C4-2B (cell line): ENCODE measurements at regions not wholly inside any gene's neighbourhood (a gene's known extent, or its start where the extent isn't known, plus 50 kb on each side); places are given as distances from the start of the nearest gene placed in this dataset.
A peak's percentile ranks its signal among the peaks of the same experiment; 100 is the strongest.

Experiments used
- H3K27ac ChIP-seq: fragments of 450-650 bp; 2 replicates; pipeline ENCODE4 v1.5.1; 2017
- ZFX ChIP-seq: fragments of 450-650 bp; IDR thresholded peaks from 2 replicates; pipeline ENCODE4 v1.6.1; 2017
- TF ChIP-seq, protein P1 (sequence below): fragments of 450-650 bp; conservative IDR thresholded peaks from 2 replicates; pipeline ENCODE4 v1.5.1; 2017; ENCODE audit warnings: mild to moderate bottlenecking

DNA sequence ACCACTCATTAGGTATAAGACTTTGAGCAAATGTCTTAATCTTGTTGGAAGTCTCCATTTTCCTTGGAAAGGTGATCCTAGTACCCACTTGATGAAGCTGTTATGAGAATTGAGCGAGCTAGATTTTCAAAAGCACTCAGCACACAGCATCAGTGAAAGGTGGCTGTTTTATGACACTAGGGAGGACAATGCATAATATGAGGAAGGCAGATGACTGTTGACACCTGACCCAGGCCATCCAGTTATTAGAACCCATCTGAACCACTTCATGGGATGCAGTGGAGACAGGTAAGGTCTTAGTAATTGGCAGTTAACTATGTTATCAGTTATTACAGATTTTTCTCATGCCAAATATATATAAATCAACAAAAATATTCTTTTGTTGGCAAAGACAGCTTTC, 369.9 kb upstream of the PDE3A start:
- TF ChIP-seq, protein P1, sequence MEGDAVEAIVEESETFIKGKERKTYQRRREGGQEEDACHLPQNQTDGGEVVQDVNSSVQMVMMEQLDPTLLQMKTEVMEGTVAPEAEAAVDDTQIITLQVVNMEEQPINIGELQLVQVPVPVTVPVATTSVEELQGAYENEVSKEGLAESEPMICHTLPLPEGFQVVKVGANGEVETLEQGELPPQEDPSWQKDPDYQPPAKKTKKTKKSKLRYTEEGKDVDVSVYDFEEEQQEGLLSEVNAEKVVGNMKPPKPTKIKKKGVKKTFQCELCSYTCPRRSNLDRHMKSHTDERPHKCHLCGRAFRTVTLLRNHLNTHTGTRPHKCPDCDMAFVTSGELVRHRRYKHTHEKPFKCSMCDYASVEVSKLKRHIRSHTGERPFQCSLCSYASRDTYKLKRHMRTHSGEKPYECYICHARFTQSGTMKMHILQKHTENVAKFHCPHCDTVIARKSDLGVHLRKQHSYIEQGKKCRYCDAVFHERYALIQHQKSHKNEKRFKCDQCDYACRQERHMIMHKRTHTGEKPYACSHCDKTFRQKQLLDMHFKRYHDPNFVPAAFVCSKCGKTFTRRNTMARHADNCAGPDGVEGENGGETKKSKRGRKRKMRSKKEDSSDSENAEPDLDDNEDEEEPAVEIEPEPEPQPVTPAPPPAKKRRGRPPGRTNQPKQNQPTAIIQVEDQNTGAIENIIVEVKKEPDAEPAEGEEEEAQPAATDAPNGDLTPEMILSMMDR, result no peak
- no peak for TF ChIP-seq ZFX
- no peak overlapping the region for H3K27ac ChIP-seq

GRCh38 chr12:19998961-19999804, 369.2 kb upstream of the PDE3A start:
- H3K27ac ChIP-seq, result no peak overlapping the region; the same call in 1 of the 2 replicates
- TF ChIP-seq, protein P1, result no peak
- no peak for TF ChIP-seq ZFX

DNA sequence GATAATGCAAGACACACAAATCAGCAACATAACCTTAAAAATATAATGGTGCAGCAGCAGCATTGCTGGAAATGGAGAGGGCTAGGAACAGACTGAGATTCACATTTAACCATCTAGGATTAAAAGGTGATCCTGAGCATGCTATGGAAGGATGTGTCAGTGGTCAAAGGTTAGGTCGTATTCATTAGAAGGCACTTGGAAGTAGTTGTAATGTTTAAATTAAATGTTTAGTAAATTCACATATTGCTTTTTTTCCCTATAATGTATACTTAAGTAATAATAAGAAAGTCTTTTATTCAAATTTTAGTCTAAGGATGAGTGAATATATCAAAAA, 368.6 kb upstream of the PDE3A start:
- no peak overlapping the region; the same call in 1 of the 2 replicates for H3K27ac ChIP-seq

DNA sequence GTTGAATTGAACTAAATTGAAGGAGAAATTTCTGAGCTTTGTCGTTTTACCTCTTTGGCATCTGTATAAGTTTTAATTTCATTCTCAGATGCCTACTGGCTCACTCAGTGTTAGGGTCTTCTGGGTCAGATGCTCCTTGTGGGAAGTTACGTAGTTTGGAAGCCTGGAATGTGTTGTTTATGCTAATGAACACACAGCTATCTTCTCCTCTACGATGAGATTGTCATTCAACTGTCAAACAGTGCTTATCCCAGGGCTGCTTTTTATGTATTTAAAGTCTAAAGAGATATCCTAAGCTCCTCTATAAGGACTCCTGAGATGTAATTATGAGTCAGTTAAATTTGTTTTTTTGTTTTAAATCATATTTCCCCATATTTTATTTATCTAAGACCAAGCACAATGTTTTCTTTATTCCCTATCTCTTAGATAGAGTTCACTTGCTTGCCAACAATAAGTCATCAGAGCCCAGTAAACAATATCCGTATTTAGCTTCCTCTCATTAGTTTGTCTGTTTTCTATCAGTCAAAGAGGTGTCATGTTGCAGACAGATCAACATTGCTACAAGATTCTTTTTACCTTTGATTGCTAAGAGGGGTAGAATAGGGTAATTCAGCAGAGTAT, 368.0 kb upstream of the PDE3A start:
- H3K27ac ChIP-seq, result no peak overlapping the region
- no peak for TF ChIP-seq ZFX
- TF ChIP-seq, protein P1, result no peak

More for the DNA sequence above, 368.6 kb upstream of the PDE3A start:
- no peak for TF ChIP-seq ZFX
- TF ChIP-seq, protein P1, result no peak

- no peak overlapping the region for H3K27ac ChIP-seq
- TF ChIP-seq, protein P1, result no peak
- no peak for TF ChIP-seq ZFX
Observed at GRCh38 chr12:20003252-20003651, 365.1 kb upstream of the PDE3A start.

- TF ChIP-seq, protein P1, result no peak
- no peak overlapping the region for H3K27ac ChIP-seq
Observed at GRCh38 chr12:20004952-20005351, 363.4 kb upstream of the PDE3A start.

DNA sequence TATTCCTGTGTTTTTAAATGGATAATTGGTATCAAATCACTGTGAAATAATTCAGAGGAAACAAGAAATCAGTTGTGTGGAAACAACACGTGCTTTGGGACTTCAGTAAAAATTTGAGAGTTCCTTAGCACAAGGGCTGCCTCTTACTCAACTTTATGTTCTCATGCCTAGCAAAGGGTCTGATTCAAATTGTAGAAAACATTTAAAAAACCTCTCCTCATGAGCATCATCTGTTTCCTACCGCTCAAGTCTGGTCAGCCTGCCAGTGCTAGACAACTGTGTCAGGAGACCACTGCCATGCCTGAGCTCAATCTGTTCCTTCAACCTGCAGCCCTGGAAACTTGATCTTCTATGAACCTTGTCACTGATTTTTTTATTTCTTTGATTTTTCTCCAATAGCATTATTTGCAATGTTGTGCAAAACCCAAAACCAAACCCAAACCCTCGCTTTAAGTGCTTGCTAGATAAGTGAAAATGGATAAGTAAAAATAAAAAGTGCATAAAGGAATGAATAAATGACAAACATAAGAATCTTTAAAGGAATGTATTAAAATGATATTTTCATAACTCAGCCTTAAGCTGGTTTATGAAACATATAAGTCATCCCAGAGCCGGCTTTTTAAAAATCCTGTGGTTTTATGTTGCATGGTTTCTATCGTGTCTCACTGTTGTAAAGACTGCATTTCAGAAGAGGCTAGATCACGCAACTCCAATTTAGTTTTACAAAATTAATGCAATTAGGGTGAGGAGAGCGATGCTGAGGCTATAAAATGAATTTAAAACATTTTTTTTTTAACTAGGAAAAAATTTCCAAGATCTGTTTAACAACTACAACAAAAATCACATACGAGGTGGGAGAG, 361.2 kb upstream of the PDE3A start:
- H3K27ac ChIP-seq, result no peak overlapping the region
- TF ChIP-seq ZFX, result no peak
- TF ChIP-seq, protein P1, result no peak

- peak overlapping the region; percentile 5; the same call in 1 of the 2 replicates for H3K27ac ChIP-seq
Observed at GRCh38 chr12:20009965-20010364, 358.4 kb upstream of the PDE3A start.
